ENCODE measurements at regions not wholly inside any gene's neighbourhood (a gene's known extent, or its start where the extent isn't known, plus 50 kb on each side); places are given as distances from the start of the nearest gene placed in this dataset.

- DNase-seq, result no peak
Measured at GRCh38 chr3:87041191-87041590, 50.2 kb upstream of the VGLL3 start.

Measured in CD4-positive, alpha-beta T cell treated with Interleukin-1 beta for 1 hour (primary cell).